ENCODE measurements at regions not wholly inside any gene's neighbourhood (a gene's known extent, or its start where the extent isn't known, plus 50 kb on each side); places are given as distances from the start of the nearest gene placed in this dataset.

GRCh38 chr1:106022312-106022902 is 1034.1 kb upstream of the PRMT6 start:
- no peak for FAIRE-seq
- BruUV-seq (replicated peaks): no TSS peak
- Histone ChIP-seq H3K9me3 (ENCODE audit: low read length) (peaks cover 23% of the 10 kb centered on the region), H3K9ac (ENCODE audit: insufficient read depth, low read depth, low read length) (no peak overlapping the region), H3K36me3 (replicated peaks in 1 of 2; ENCODE audit: control insufficient read depth in 1 of 2, insufficient read depth in 2 of 2, low read length in 2 of 2) (no peaks in the 10 kb centered on the region), H3K27ac (ENCODE audit: extremely low read length, insufficient read depth, low read length) (no peak overlapping the region), H2AFZ (ENCODE audit: low read length) (no peak overlapping the region), H4K20me1 (ENCODE audit: insufficient read depth, low read length) (no peaks in the 10 kb centered on the region), H3K4me2 (ENCODE audit: low read depth, low read length) (no peak overlapping the region), H3K4me3 (replicated peaks in 1 of 3; ENCODE audit: insufficient read depth in 1 of 3, low read depth in 2 of 3, low read length in 3 of 3) (no peak overlapping the region), H3K79me2 (ENCODE audit: insufficient read depth, low read length) (no peaks in the 10 kb centered on the region), H3K27me3 (ENCODE audit: control insufficient read depth in 1 of 2, insufficient read depth in 2 of 2, low read length in 2 of 2) (no peaks in the 10 kb centered on the region), H3K4me1 (ENCODE audit: insufficient read depth, low read length) (no peaks in the 10 kb centered on the region)
- ChIA-PET POLR2A (no interaction called here), CTCF (ENCODE audit: low intra/inter-chr PET ratio, low total read pairs) (no interaction called here)
- ATAC-seq: no peak
- DNase-seq (ENCODE audit: low spot score): no peak
- in situ Hi-C loops (cut with HindIII; ENCODE audit: extremely low pct_ligation_motif_present, low pct_unique_long_range_greater_than_20kb): no loop called here
- intact Hi-C loops (cut with micrococcal nuclease; ENCODE audit: unreplicated experiment): loop anchor here (10.0 kb wide), 1 partner anchor 1122 kb away; the partner anchor contains the start of gene NTNG1
- TF ChIP-seq ATF7 (IDR thresholded peaks at IDR 0.05) (peak; percentile 55), ATF7 (CRISPR knock-in tag; IDR thresholded peaks at IDR 0.05) (no peak), ATF4 (CRISPR knock-in tag; IDR thresholded peaks at IDR 0.05) (peak in 1 of 2 experiments; percentile 52; a peak in 2 of 4 replicates), ZNF879 (CRISPR knock-in tag; IDR thresholded peaks at IDR 0.05) (no peak)
- under 1% methylated on average over 2 of the region's 2 CpGs for WGBS (ENCODE audit: low lambda C conversion rate)

GRCh38 chr1:106027871-106028270 is 1028.6 kb upstream of the PRMT6 start:
- no TSS peak for BruUV-seq (replicated peaks)
- ATAC-seq: no peak
- 0% methylated on average over 2 of the region's 2 CpGs for WGBS (ENCODE audit: low lambda C conversion rate)
- no peak for DNase-seq (ENCODE audit: low spot score)
- H3K27me3 ChIP-seq (ENCODE audit: control insufficient read depth in 1 of 2, insufficient read depth in 2 of 2, low read length in 2 of 2): no peaks in the 10 kb centered on the region
- no peaks in the 10 kb centered on the region for H4K20me1 ChIP-seq (ENCODE audit: insufficient read depth, low read length)
- no peak overlapping the region for H3K4me2 ChIP-seq (ENCODE audit: low read depth, low read length)
- no peaks in the 10 kb centered on the region for H3K79me2 ChIP-seq (ENCODE audit: insufficient read depth, low read length)
- H3K36me3 ChIP-seq (replicated peaks in 1 of 2; ENCODE audit: control insufficient read depth in 1 of 2, insufficient read depth in 2 of 2, low read length in 2 of 2): no peaks in the 10 kb centered on the region
- no peaks in the 10 kb centered on the region for H3K4me1 ChIP-seq (ENCODE audit: insufficient read depth, low read length)
- no peak for FAIRE-seq
- ChIA-PET POLR2A (no interaction called here), CTCF (ENCODE audit: low intra/inter-chr PET ratio, low total read pairs) (no interaction called here)
- intact Hi-C loops (cut with micrococcal nuclease; ENCODE audit: unreplicated experiment) (loop anchor here (10.0 kb wide), 1 partner anchor 1117 kb away; the partner anchor contains the start of gene NTNG1), in situ Hi-C loops (cut with HindIII; ENCODE audit: extremely low pct_ligation_motif_present, low pct_unique_long_range_greater_than_20kb) (no loop called here)
- no peak overlapping the region for H3K27ac ChIP-seq (ENCODE audit: extremely low read length, insufficient read depth, low read length)
- H3K9me3 ChIP-seq (ENCODE audit: low read length): peaks cover 26% of the 10 kb centered on the region
- H3K4me3 ChIP-seq (replicated peaks in 1 of 3; ENCODE audit: insufficient read depth in 1 of 3, low read depth in 2 of 3, low read length in 3 of 3): no peak overlapping the region
- no peak overlapping the region for H2AFZ ChIP-seq (ENCODE audit: low read length)
- no peak overlapping the region for H3K9ac ChIP-seq (ENCODE audit: insufficient read depth, low read depth, low read length)
- no peak for TF ChIP-seq ZBTB38 (CRISPR knock-in tag; IDR thresholded peaks at IDR 0.05)
- no peak for TF ChIP-seq ZNF891 (CRISPR knock-in tag; IDR thresholded peaks at IDR 0.05)
- no peak for TF ChIP-seq ZNF761 (CRISPR knock-in tag; conservative IDR thresholded peaks at IDR 0.05)
- TF ChIP-seq ZNF138 (CRISPR knock-in tag; IDR thresholded peaks at IDR 0.05; ENCODE audit: low read depth): no peak
- TF ChIP-seq RAD21 (CRISPR knock-in tag; IDR thresholded peaks at IDR 0.05): no peak
- TF ChIP-seq NFKBIZ (CRISPR knock-in tag; IDR thresholded peaks at IDR 0.05): no peak
- TF ChIP-seq ZNF598 (CRISPR knock-in tag; IDR thresholded peaks at IDR 0.05; ENCODE audit: borderline replicate concordance): no peak
- TF ChIP-seq ZNF530 (CRISPR knock-in tag; IDR thresholded peaks at IDR 0.05; ENCODE audit: low read depth): no peak
- TF ChIP-seq NR3C1 (CRISPR knock-in tag; IDR thresholded peaks at IDR 0.05): no peak
- TF ChIP-seq GABPA (IDR thresholded peaks at IDR 0.05; ENCODE audit: low read depth, low read length): no peak
- TF ChIP-seq GABPA (CRISPR knock-in tag; IDR thresholded peaks at IDR 0.05; ENCODE audit: low read depth): no peak
- TF ChIP-seq ZBTB26 (CRISPR knock-in tag; IDR thresholded peaks at IDR 0.05; ENCODE audit: borderline replicate concordance): no peak
- no peak for TF ChIP-seq ZBTB34 (CRISPR knock-in tag; IDR thresholded peaks at IDR 0.05)
- TF ChIP-seq SMYD3 (CRISPR knock-in tag; IDR thresholded peaks at IDR 0.05): no peak
